ENCODE measurements at regions not wholly inside any gene's neighbourhood (a gene's known extent, or its start where the extent isn't known, plus 50 kb on each side); places are given as distances from the start of the nearest gene placed in this dataset.

DNA sequence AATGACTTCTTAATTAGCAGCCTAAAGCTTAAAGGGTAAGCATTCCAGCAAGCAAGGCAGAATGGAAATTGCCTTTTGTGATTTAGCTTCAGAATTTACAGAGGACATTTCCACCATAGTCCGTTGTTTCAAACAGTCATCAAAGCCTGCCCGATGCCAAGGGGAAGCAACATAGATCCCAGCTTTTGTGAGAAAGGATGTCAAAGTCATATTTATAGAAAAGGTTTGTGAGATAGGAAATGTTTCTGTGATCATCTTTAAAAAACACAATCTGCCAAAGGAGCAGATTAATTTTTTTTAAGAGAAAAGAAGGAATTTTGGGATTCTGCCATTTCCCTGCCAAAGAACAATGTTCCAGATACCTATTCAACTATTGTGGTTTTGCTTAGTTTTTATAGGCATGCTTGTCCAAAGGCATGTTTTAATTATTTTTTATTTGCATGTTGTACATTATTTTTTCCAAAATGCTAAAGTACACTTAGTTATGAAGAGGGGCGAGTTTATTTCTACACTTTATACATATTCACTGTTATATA, 346.9 kb downstream of the ZNF608 start:
- DNase-seq: no peak
- Histone ChIP-seq H3K9me3 (no peaks in the 10 kb centered on the region), H3K36me3 (no peaks in the 10 kb centered on the region), H3K4me3 (no peak overlapping the region), H3K27ac (no peak overlapping the region), H3K27me3 (no peaks in the 10 kb centered on the region), H3K4me1 (peaks cover 0 to 17% (median 4%) of the 10 kb centered on the region in 4 donors)
- 68 to 95% (median 75%) methylated on average over 3 of the region's 3 CpGs for WGBS, 5 donors
- intact Hi-C loops (cut with DNase I; ENCODE audit: low total_unique reads): no loop called here
- TF ChIP-seq POLR2A (IDR thresholded peaks at IDR 0.05) (no peak), EP300 (IDR thresholded peaks at IDR 0.05) (no peak), CTCF (IDR thresholded peaks at IDR 0.05) (no peak), POLR2AphosphoS5 (IDR thresholded peaks at IDR 0.05) (no peak)

DNA sequence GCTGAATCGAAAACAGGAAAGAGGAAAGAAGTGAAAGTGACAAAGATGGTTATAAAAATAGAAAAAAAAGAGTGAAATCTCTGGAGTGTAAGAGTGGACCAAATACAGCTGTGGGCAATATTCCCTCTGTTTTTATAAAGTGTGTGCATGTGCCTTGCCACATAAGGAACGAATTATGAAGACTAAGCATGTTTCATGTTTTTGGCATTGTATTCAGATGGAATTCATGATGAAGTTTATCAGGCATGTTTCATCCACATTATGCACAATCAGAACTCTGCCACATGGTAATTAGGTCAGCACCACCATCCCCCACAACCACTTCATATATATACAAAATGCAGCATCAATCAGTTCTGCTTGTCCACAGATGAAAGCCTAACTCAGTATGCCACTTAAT, 348.0 kb downstream of the ZNF608 start:
- no peak for TF ChIP-seq EP300 (IDR thresholded peaks at IDR 0.05)
- no peak for TF ChIP-seq POLR2AphosphoS5 (IDR thresholded peaks at IDR 0.05)
- TF ChIP-seq CTCF (IDR thresholded peaks at IDR 0.05): no peak
- TF ChIP-seq POLR2A (IDR thresholded peaks at IDR 0.05): no peak
- DNase-seq: no peak
- no peak overlapping the region for H3K4me3 ChIP-seq
- peaks cover 0 to 17% (median 4%) of the 10 kb centered on the region in 4 donors for H3K4me1 ChIP-seq
- H3K27ac ChIP-seq: no peak overlapping the region
- no peaks in the 10 kb centered on the region for H3K27me3 ChIP-seq
- H3K36me3 ChIP-seq: no peaks in the 10 kb centered on the region
- intact Hi-C loops (cut with DNase I; ENCODE audit: low total_unique reads): no loop called here
- WGBS, 5 donors: 61 to 75% (median 67%) methylated on average over 2 of the region's 2 CpGs
- H3K9me3 ChIP-seq: no peaks in the 10 kb centered on the region

DNA sequence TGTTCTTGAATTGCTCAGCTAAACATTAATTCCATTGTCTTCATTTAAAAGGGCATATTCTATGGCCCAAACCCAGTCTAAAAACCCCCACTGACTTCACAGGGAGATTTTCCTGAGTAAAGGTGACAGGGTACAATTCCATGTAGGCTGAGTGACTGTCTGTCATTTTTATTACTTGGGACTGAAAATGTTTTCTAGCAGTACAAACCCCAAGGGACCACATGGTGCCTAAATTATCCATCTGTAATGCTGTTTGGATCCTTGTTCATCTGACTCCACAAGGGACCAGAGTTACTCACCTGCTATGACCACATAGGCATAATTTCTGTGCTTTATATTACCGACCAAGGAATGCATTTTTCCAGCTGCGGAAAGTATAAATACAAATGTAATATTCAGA, 349.1 kb downstream of the ZNF608 start:
- WGBS, 5 donors: 91 to 96% (median 95%) methylated on average over 2 of the region's 2 CpGs
- H3K4me1 ChIP-seq: peaks cover 0 to 12% (median 3%) of the 10 kb centered on the region in 4 donors
- no peaks in the 10 kb centered on the region for H3K9me3 ChIP-seq
- intact Hi-C loops (cut with DNase I; ENCODE audit: low total_unique reads): no loop called here
- no peak overlapping the region for H3K27ac ChIP-seq
- H3K4me3 ChIP-seq: no peak overlapping the region
- H3K36me3 ChIP-seq: no peaks in the 10 kb centered on the region
- no peaks in the 10 kb centered on the region for H3K27me3 ChIP-seq
- no peak for TF ChIP-seq POLR2AphosphoS5 (IDR thresholded peaks at IDR 0.05)
- no peak for TF ChIP-seq CTCF (IDR thresholded peaks at IDR 0.05)
- no peak for TF ChIP-seq POLR2A (IDR thresholded peaks at IDR 0.05)
- no peak for TF ChIP-seq EP300 (IDR thresholded peaks at IDR 0.05)
- no peak for DNase-seq

GRCh38 chr5:124395926-124396325, 350.5 kb downstream of the ZNF608 start:
- H3K4me1 ChIP-seq: peaks cover 0 to under 1% (median 0%) of the 10 kb centered on the region in 4 donors
- no peaks in the 10 kb centered on the region for H3K36me3 ChIP-seq
- intact Hi-C loops (cut with DNase I; ENCODE audit: low total_unique reads): no loop called here
- TF ChIP-seq CTCF (IDR thresholded peaks at IDR 0.05) (no peak), POLR2A (IDR thresholded peaks at IDR 0.05) (no peak), POLR2AphosphoS5 (IDR thresholded peaks at IDR 0.05) (no peak), EP300 (IDR thresholded peaks at IDR 0.05) (no peak)
- peaks cover 0 to 2% (median under 1%) of the 10 kb centered on the region in 4 donors for H3K9me3 ChIP-seq
- no peak for DNase-seq
- 43 to 84% (median 79%) methylated on average over 5 of the region's 5 CpGs for WGBS, 5 donors
- H3K27me3 ChIP-seq: no peaks in the 10 kb centered on the region
- no peak overlapping the region for H3K27ac ChIP-seq
- no peak overlapping the region for H3K4me3 ChIP-seq

Data from stomach (tissue), 8 donors.